ENCODE measurements at regions not wholly inside any gene's neighbourhood (a gene's known extent, or its start where the extent isn't known, plus 50 kb on each side); places are given as distances from the start of the nearest gene placed in this dataset.

- no peak for DNase-seq
Measured at GRCh38 chr5:110159202-110159601, 469.5 kb downstream of the MAN2A1 start.

- DNase-seq, result no peak
Measured at GRCh38 chr5:110161162-110161561, 471.4 kb downstream of the MAN2A1 start.

- no peak for DNase-seq
Measured at GRCh38 chr5:110165366-110165765, 475.6 kb downstream of the MAN2A1 start.

GRCh38 chr5:110167384-110167783 lies 477.7 kb downstream of the MAN2A1 start:
- DNase-seq, result no peak

- no peak for DNase-seq
Measured at GRCh38 chr5:110169461-110169860, 479.7 kb downstream of the MAN2A1 start.

- DNase-seq, result no peak
Measured at GRCh38 chr5:110177729-110178128, 488.0 kb downstream of the MAN2A1 start.

GRCh38 chr5:110179321-110179720 lies 489.6 kb downstream of the MAN2A1 start:
- no peak for DNase-seq

GRCh38 chr5:110194191-110194590 lies 504.5 kb downstream of the MAN2A1 start:
- no peak for DNase-seq

GRCh38 chr5:110195288-110195687 lies 505.6 kb downstream of the MAN2A1 start:
- no peak for DNase-seq

- no peak for DNase-seq
Measured at GRCh38 chr5:110201791-110202190, 512.1 kb downstream of the MAN2A1 start.

- DNase-seq, result no peak
Measured at GRCh38 chr5:110203661-110204060, 513.9 kb downstream of the MAN2A1 start.

GRCh38 chr5:110209401-110209800 lies 517.1 kb downstream of the TMEM232 start:
- no peak for DNase-seq

GRCh38 chr5:110218981-110219380 lies 507.5 kb downstream of the TMEM232 start:
- no peak for DNase-seq

GRCh38 chr5:110219769-110220168 lies 506.7 kb downstream of the TMEM232 start:
- DNase-seq, result no peak

GRCh38 chr5:110221036-110221435 lies 505.4 kb downstream of the TMEM232 start:
- DNase-seq, result no peak

GRCh38 chr5:110224050-110224449 lies 502.4 kb downstream of the TMEM232 start:
- no peak for DNase-seq

- DNase-seq, result no peak
Measured at GRCh38 chr5:110225949-110226348, 500.5 kb downstream of the TMEM232 start.

GRCh38 chr5:110239786-110240185 lies 486.7 kb downstream of the TMEM232 start:
- DNase-seq, result no peak

GRCh38 chr5:110242950-110243349 lies 483.5 kb downstream of the TMEM232 start:
- no peak for DNase-seq

GRCh38 chr5:110248921-110249320 lies 477.6 kb downstream of the TMEM232 start:
- DNase-seq, result no peak

GRCh38 chr5:110250355-110250754 lies 476.1 kb downstream of the TMEM232 start:
- DNase-seq, result no peak

- DNase-seq, result no peak
Measured at GRCh38 chr5:110250755-110251154, 475.7 kb downstream of the TMEM232 start.

- DNase-seq, result no peak
Measured at GRCh38 chr5:110251366-110251765, 475.1 kb downstream of the TMEM232 start.

- no peak for DNase-seq
Measured at GRCh38 chr5:110255194-110255593, 471.3 kb downstream of the TMEM232 start.

- DNase-seq, result no peak
Measured at GRCh38 chr5:110256298-110256697, 470.2 kb downstream of the TMEM232 start.

GRCh38 chr5:110257971-110258370 lies 468.5 kb downstream of the TMEM232 start:
- DNase-seq, result no peak

Data from NCI-H2029 (cell line).